ENCODE measurements at regions not wholly inside any gene's neighbourhood (a gene's known extent, or its start where the extent isn't known, plus 50 kb on each side); places are given as distances from the start of the nearest gene placed in this dataset.

- Histone ChIP-seq H4K20me1 (ENCODE audit: insufficient read depth, low read length) (no peaks in the 10 kb centered on the region), H3K79me2 (ENCODE audit: low read length) (no peaks in the 10 kb centered on the region), H3K4me1 (ENCODE audit: low read length) (no peaks in the 10 kb centered on the region), H3K9ac (ENCODE audit: low read length) (no peak overlapping the region), H3K4me2 (ENCODE audit: low read depth, low read length) (no peak overlapping the region), H3K4me3 (ENCODE audit: low read length) (no peak overlapping the region), H3K36me3 (replicated peaks; ENCODE audit: insufficient read depth, low read length) (no peaks in the 10 kb centered on the region), H3K9me3 (replicated peaks; ENCODE audit: insufficient read depth, low read length) (no peaks in the 10 kb centered on the region), H3K9me2 (replicated peaks; ENCODE audit: insufficient read depth, low read length) (no peaks in the 10 kb centered on the region), H2AFZ (ENCODE audit: low read length) (no peak overlapping the region), H3K27ac (ENCODE audit: low read length) (no peak overlapping the region), H3F3A (ENCODE audit: insufficient read depth, low read length) (no peaks in the 10 kb centered on the region), H3K27me3 (replicated peaks; ENCODE audit: insufficient read depth, low read length) (no peaks in the 10 kb centered on the region)
- no peak for DNase-seq
- TF ChIP-seq EZH2 (optimal IDR thresholded peaks at IDR 0.05; ENCODE audit: low read depth, low read length) (no peak), EZH2phosphoT487 (IDR thresholded peaks at IDR 0.05; ENCODE audit: low read length) (no peak), CTCF (IDR thresholded peaks at IDR 0.05; ENCODE audit: low read length) (no peak)
Observed at GRCh38 chr9:80380301-80380700, 808.5 kb downstream of the TLE4 start.

DNA sequence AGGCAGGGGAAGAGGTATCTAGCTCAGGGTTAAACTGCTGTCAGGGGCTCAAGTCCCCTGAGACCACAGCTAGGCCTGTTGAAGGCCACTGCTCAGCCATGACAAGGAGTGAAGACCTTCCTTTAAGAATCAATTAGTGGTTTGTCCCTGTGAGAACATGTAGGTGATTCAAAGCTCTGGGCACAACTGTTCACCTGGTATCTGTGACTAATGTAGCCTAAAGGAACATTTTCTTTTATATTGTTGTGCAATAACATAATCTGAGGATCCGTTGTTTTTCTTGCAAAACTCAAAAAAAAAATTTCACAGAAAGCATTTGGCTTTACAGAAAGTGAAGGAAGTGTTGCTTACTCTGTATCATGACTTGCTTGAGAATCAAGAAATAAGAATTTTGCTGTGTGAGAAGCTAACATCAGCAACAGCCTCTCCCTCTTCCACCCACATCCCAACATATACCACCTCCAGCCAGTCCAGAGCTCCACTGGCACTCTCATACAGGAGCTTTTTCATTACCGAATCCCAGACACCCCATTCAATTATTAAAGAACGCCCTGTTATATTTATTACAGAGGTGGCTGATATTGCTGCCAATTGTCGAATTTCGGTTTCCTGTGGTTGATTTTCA, 807.0 kb downstream of the TLE4 start:
- H3K36me3 ChIP-seq (replicated peaks; ENCODE audit: insufficient read depth, low read length) = no peaks in the 10 kb centered on the region
- H3K4me2 ChIP-seq (ENCODE audit: low read depth, low read length) = no peak overlapping the region
- H3K27ac ChIP-seq (ENCODE audit: low read length) = no peak overlapping the region
- no peaks in the 10 kb centered on the region for H3K27me3 ChIP-seq (replicated peaks; ENCODE audit: insufficient read depth, low read length)
- TF ChIP-seq EZH2phosphoT487 (IDR thresholded peaks at IDR 0.05; ENCODE audit: low read length) = no peak
- no peak for TF ChIP-seq CTCF (IDR thresholded peaks at IDR 0.05; ENCODE audit: low read length)
- no peak for TF ChIP-seq EZH2 (optimal IDR thresholded peaks at IDR 0.05; ENCODE audit: low read depth, low read length)
- no peak for DNase-seq
- no peak overlapping the region for H2AFZ ChIP-seq (ENCODE audit: low read length)
- H3K9me2 ChIP-seq (replicated peaks; ENCODE audit: insufficient read depth, low read length) = no peaks in the 10 kb centered on the region
- no peaks in the 10 kb centered on the region for H3K79me2 ChIP-seq (ENCODE audit: low read length)
- H3F3A ChIP-seq (ENCODE audit: insufficient read depth, low read length) = no peaks in the 10 kb centered on the region
- no peaks in the 10 kb centered on the region for H3K9me3 ChIP-seq (replicated peaks; ENCODE audit: insufficient read depth, low read length)
- H3K9ac ChIP-seq (ENCODE audit: low read length) = no peak overlapping the region
- H4K20me1 ChIP-seq (ENCODE audit: insufficient read depth, low read length) = no peaks in the 10 kb centered on the region
- H3K4me3 ChIP-seq (ENCODE audit: low read length) = no peak overlapping the region
- H3K4me1 ChIP-seq (ENCODE audit: low read length) = no peaks in the 10 kb centered on the region

DNA sequence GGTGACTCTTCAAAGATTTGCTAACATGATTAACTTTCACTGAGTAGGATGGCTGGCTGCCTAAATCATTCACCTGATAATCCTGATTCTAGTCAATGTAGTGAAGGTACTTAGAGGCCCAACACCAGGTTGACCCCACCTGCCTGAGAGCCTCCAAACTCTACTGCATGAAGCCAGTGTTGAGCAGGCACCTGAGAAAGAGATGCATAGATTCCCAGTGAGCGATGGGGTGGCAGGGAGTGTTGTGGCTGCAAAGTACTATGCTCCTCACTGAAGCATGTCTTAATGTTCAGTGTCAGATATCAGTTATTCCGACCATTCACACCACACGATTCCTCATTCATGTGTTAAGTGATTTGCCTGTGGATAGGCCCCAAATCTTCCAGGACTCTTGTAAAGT, 804.4 kb downstream of the TLE4 start:
- Histone ChIP-seq H3K27me3 (replicated peaks; ENCODE audit: insufficient read depth, low read length) (no peaks in the 10 kb centered on the region), H3K9ac (ENCODE audit: low read length) (no peak overlapping the region), H3K4me3 (ENCODE audit: low read length) (no peak overlapping the region), H3K9me2 (replicated peaks; ENCODE audit: insufficient read depth, low read length) (no peaks in the 10 kb centered on the region), H3K27ac (ENCODE audit: low read length) (no peak overlapping the region), H4K20me1 (ENCODE audit: insufficient read depth, low read length) (no peaks in the 10 kb centered on the region), H3K4me2 (ENCODE audit: low read depth, low read length) (no peak overlapping the region), H3K4me1 (ENCODE audit: low read length) (no peaks in the 10 kb centered on the region), H3F3A (ENCODE audit: insufficient read depth, low read length) (no peaks in the 10 kb centered on the region), H2AFZ (ENCODE audit: low read length) (no peak overlapping the region), H3K36me3 (replicated peaks; ENCODE audit: insufficient read depth, low read length) (no peaks in the 10 kb centered on the region), H3K79me2 (ENCODE audit: low read length) (no peaks in the 10 kb centered on the region), H3K9me3 (replicated peaks; ENCODE audit: insufficient read depth, low read length) (no peaks in the 10 kb centered on the region)
- TF ChIP-seq EZH2 (optimal IDR thresholded peaks at IDR 0.05; ENCODE audit: low read depth, low read length) (no peak), CTCF (IDR thresholded peaks at IDR 0.05; ENCODE audit: low read length) (no peak), EZH2phosphoT487 (IDR thresholded peaks at IDR 0.05; ENCODE audit: low read length) (no peak)
- no peak for DNase-seq
